ENCODE measurements at regions not wholly inside any gene's neighbourhood (a gene's known extent, or its start where the extent isn't known, plus 50 kb on each side); places are given as distances from the start of the nearest gene placed in this dataset.

GRCh38 chr2:237253046-237253702, 160.8 kb downstream of the COL6A3 start:
- H3K4me3 ChIP-seq (ENCODE audit: low read depth, low read length): no peak overlapping the region
- in situ Hi-C loops (cut with HindIII; ENCODE audit: low pct_ligation_motif_present, low sequenced_read_pairs): no loop called here
- no peak for TF ChIP-seq CTCF (IDR thresholded peaks at IDR 0.05; ENCODE audit: low read depth, low read length, missing control alignments)
- no peak for DNase-seq
- no peaks in the 10 kb centered on the region for H3K27me3 ChIP-seq (replicated peaks)
- H3K27ac ChIP-seq: no peak overlapping the region
- no peaks in the 10 kb centered on the region for H3K36me3 ChIP-seq (replicated peaks)

- Histone ChIP-seq H3K36me3 (replicated peaks) (no peaks in the 10 kb centered on the region), H3K4me3 (ENCODE audit: low read depth, low read length) (no peak overlapping the region), H3K27me3 (replicated peaks) (no peaks in the 10 kb centered on the region), H3K27ac (peak overlapping the region; percentile 85)
- DNase-seq: peak; percentile 19
- in situ Hi-C loops (cut with HindIII; ENCODE audit: low pct_ligation_motif_present, low sequenced_read_pairs): no loop called here
- TF ChIP-seq CTCF (IDR thresholded peaks at IDR 0.05; ENCODE audit: low read depth, low read length, missing control alignments): no peak
Observed at GRCh38 chr2:237254369-237254861, 159.5 kb downstream of the COL6A3 start.

- peak overlapping the region; percentile 85 for H3K27ac ChIP-seq
- peak; percentile 89 for DNase-seq
- no peak overlapping the region for H3K4me3 ChIP-seq (ENCODE audit: low read depth, low read length)
- no peaks in the 10 kb centered on the region for H3K36me3 ChIP-seq (replicated peaks)
- H3K27me3 ChIP-seq (replicated peaks): no peaks in the 10 kb centered on the region
- TF ChIP-seq CTCF (IDR thresholded peaks at IDR 0.05; ENCODE audit: low read depth, low read length, missing control alignments): no peak
- in situ Hi-C loops (cut with HindIII; ENCODE audit: low pct_ligation_motif_present, low sequenced_read_pairs): no loop called here
Observed at GRCh38 chr2:237254911-237255578, 158.9 kb downstream of the COL6A3 start.

- TF ChIP-seq CTCF (IDR thresholded peaks at IDR 0.05; ENCODE audit: low read depth, low read length, missing control alignments): no peak
- DNase-seq: peak; percentile 30
- Histone ChIP-seq H3K27me3 (replicated peaks) (no peaks in the 10 kb centered on the region), H3K27ac (peak overlapping the region; percentile 58), H3K36me3 (replicated peaks) (no peaks in the 10 kb centered on the region), H3K4me3 (ENCODE audit: low read depth, low read length) (no peak overlapping the region)
- in situ Hi-C loops (cut with HindIII; ENCODE audit: low pct_ligation_motif_present, low sequenced_read_pairs): no loop called here
Observed at GRCh38 chr2:237256887-237257286, 157.1 kb downstream of the COL6A3 start.

GRCh38 chr2:237257471-237257951, 156.5 kb downstream of the COL6A3 start:
- no peaks in the 10 kb centered on the region for H3K27me3 ChIP-seq (replicated peaks)
- DNase-seq: no peak
- H3K27ac ChIP-seq: peak overlapping the region; percentile 19
- no peaks in the 10 kb centered on the region for H3K36me3 ChIP-seq (replicated peaks)
- no peak for TF ChIP-seq CTCF (IDR thresholded peaks at IDR 0.05; ENCODE audit: low read depth, low read length, missing control alignments)
- no peak overlapping the region for H3K4me3 ChIP-seq (ENCODE audit: low read depth, low read length)
- in situ Hi-C loops (cut with HindIII; ENCODE audit: low pct_ligation_motif_present, low sequenced_read_pairs): no loop called here
